Rectal smooth muscle tissue (tissue), 1 donor: ENCODE measurements at regions not wholly inside any gene's neighbourhood (a gene's known extent, or its start where the extent isn't known, plus 50 kb on each side); places are given as distances from the start of the nearest gene placed in this dataset.
"Not testable (repeated sequence)": the region's sequence is repeated elsewhere in the genome, so short reads cannot be mapped to it uniquely, and the experiment has no call there.

ENCODE experiments used
- H3K27ac ChIP-seq: one replicate; pipeline ENCODE4 v1.7.0; 2013; ENCODE audit warnings: low read depth, low read length, inconsistent platforms
- H3K27me3 ChIP-seq: one replicate; pipeline ENCODE4 v1.7.0; 2013; ENCODE audit warnings: low read length; ENCODE audit not compliant: control insufficient read depth, insufficient read depth
- H3K36me3 ChIP-seq: one replicate; pipeline ENCODE4 v1.7.0; 2013; ENCODE audit warnings: low read length; ENCODE audit not compliant: control insufficient read depth, insufficient read depth
- H3K4me1 ChIP-seq: one replicate; pipeline ENCODE4 v1.7.0; 2013; ENCODE audit warnings: low read length; ENCODE audit not compliant: control insufficient read depth, insufficient read depth
- H3K4me3 ChIP-seq: one replicate; pipeline ENCODE4 v1.7.0; 2013; ENCODE audit warnings: low read length
- H3K9ac ChIP-seq: one replicate; pipeline ENCODE4 v1.7.0; 2013; ENCODE audit warnings: low read length

- no peaks in the 10 kb centered on the region for H3K36me3 ChIP-seq
- no peak overlapping the region for H3K4me3 ChIP-seq
- H3K27ac ChIP-seq: no peak overlapping the region
- H3K9ac ChIP-seq: no peak overlapping the region
- H3K27me3 ChIP-seq: no peaks in the 10 kb centered on the region
- no peaks in the 10 kb centered on the region for H3K4me1 ChIP-seq
These were observed 867.6 kb downstream of the TRAM1L1 start for GRCh38 chr4:116217781-116218180.

GRCh38 chr4:116215622-116216021 lies 869.8 kb downstream of the TRAM1L1 start:
- Histone ChIP-seq H3K27me3 (no peaks in the 10 kb centered on the region), H3K36me3 (no peaks in the 10 kb centered on the region), H3K4me3 (no peak overlapping the region), H3K9ac (no peak overlapping the region), H3K27ac (no peak overlapping the region), H3K4me1 (no peaks in the 10 kb centered on the region)

DNA sequence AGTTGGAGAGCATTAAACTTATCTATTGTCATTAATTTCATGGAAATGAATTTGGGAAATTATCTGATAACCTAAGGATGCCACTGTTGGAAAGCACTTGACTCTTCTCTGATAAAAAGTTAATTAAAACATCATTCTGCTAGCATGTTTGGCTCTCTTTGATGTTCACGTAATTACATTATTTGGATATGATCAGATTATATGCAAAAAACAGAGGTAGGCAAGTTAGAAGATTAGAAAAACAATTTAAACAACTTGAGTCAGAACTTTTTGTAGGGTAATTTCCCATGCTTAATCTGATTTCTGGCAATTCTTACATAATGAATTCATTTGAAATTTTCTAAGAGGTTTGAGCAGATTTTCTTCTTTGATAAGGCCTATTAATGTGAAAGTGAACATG lies 882.9 kb downstream of the TRAM1L1 start:
- no peaks in the 10 kb centered on the region for H3K36me3 ChIP-seq
- no peaks in the 10 kb centered on the region for H3K4me1 ChIP-seq
- no peak overlapping the region for H3K9ac ChIP-seq
- no peak overlapping the region for H3K27ac ChIP-seq
- H3K4me3 ChIP-seq: no peak overlapping the region
- no peaks in the 10 kb centered on the region for H3K27me3 ChIP-seq

DNA sequence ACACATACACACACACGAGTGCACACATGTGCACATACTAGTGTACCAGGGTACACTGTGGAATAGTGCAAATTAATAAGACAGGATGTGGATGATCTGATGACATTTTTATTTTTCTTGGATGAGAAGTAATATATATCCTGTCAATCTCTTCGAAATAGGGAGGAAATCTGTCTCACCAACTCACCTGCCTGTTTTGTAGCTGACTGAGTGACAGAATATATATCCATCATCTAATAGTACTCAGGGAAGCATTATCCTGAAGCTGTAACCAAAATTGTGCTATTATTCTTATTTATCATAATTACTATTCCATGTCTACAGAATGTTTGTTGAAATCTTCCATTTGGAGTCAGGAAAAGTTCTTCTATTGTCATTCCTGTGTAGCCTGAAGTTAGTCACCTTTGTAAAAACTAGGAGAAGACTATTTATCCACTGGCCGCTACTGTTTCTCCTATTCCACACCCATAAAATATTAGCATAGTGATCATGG lies 888.0 kb downstream of the TRAM1L1 start:
- Histone ChIP-seq H3K36me3 (no peaks in the 10 kb centered on the region), H3K4me1 (no peaks in the 10 kb centered on the region), H3K9ac (no peak overlapping the region), H3K27me3 (no peaks in the 10 kb centered on the region), H3K27ac (no peak overlapping the region), H3K4me3 (no peak overlapping the region)

GRCh38 chr4:116183241-116183640 lies 902.1 kb downstream of the TRAM1L1 start:
- Histone ChIP-seq H3K27ac (no peak overlapping the region), H3K27me3 (no peaks in the 10 kb centered on the region), H3K36me3 (no peaks in the 10 kb centered on the region), H3K4me3 (no peak overlapping the region), H3K4me1 (no peaks in the 10 kb centered on the region), H3K9ac (no peak overlapping the region)

- H3K36me3 ChIP-seq: no peaks in the 10 kb centered on the region
- no peaks in the 10 kb centered on the region for H3K4me1 ChIP-seq
These were observed 905.2 kb downstream of the TRAM1L1 start for GRCh38 chr4:116180157-116180601.

DNA sequence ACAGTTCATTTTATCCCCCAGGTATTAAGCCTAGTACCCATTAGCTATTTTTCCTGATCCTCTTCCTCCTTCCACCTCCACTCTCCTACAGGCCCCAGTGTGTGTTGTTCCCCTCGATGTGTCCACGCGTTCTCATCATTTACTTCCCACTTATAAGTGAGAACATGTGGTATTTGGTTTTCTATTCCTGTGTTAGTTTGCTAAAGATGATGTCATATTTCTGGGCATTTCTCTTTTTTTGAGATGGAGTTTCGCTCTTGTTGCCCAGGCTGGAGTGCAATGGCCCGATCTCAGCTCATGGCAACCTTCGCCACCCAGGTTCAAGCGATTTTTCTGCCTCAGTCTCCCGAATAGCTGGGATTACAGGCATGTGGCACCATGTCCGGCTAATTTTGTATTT lies 934.0 kb downstream of the TRAM1L1 start:
- H3K36me3 ChIP-seq, H3K4me1 ChIP-seq, H3K9ac ChIP-seq, H3K4me3 ChIP-seq, H3K27ac ChIP-seq, H3K27me3 ChIP-seq: not testable (repeated sequence)

More at GRCh38 chr4:116180157-116180601, 905.2 kb downstream of the TRAM1L1 start:
- no peak overlapping the region for H3K9ac ChIP-seq
- no peak overlapping the region for H3K27ac ChIP-seq
- no peaks in the 10 kb centered on the region for H3K27me3 ChIP-seq
- no peak overlapping the region for H3K4me3 ChIP-seq

DNA sequence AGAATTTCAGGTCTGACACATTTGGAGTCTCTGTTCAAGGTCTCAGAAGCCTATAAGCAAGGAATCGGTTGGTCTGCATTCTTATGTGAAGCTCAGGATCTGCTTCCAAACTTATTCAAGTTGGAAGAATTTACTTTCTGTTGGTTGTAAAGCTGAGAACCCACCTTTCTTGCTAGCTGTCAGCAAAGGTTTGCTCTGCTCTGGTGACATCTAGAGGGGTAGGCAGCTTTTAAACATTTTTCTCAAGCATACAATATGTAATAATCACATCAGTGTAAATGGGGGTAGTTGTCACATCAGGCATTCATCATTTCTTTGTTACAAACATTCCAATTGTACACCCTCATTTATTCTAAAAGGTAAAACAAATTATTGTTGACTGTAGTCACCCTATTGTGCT lies 935.2 kb downstream of the TRAM1L1 start:
- Histone ChIP-seq H3K27ac (no peak overlapping the region), H3K4me1 (no peaks in the 10 kb centered on the region), H3K9ac (no peak overlapping the region), H3K27me3 (no peaks in the 10 kb centered on the region), H3K4me3 (no peak overlapping the region), H3K36me3 (no peaks in the 10 kb centered on the region)

DNA sequence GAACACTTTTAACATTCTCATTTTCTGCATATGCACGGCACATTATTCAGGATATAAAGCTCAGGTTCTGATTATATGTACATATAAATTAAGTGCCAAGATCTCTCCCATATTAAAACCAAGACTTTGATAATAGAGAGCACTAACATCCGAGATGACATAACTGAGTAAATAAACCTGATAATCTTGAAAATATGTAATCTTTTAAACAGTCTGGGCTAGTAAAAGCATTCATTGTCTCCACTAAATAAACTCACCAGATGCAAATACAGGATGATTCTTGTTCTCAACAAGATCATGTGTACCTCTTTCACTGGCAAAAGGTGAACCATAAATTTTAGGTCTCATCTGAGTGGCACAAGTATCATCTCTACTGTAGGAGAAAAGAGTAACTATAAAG lies 942.2 kb downstream of the TRAM1L1 start:
- H3K27ac ChIP-seq: no peak overlapping the region
- H3K27me3 ChIP-seq: no peaks in the 10 kb centered on the region
- no peak overlapping the region for H3K9ac ChIP-seq
- no peaks in the 10 kb centered on the region for H3K36me3 ChIP-seq
- H3K4me1 ChIP-seq: no peaks in the 10 kb centered on the region
- H3K4me3 ChIP-seq: no peak overlapping the region

GRCh38 chr4:116132946-116133345 lies 952.4 kb downstream of the TRAM1L1 start:
- H3K4me1 ChIP-seq: no peaks in the 10 kb centered on the region
- H3K9ac ChIP-seq: no peak overlapping the region
- H3K27me3 ChIP-seq: no peaks in the 10 kb centered on the region
- no peaks in the 10 kb centered on the region for H3K36me3 ChIP-seq
- H3K27ac ChIP-seq: no peak overlapping the region
- no peak overlapping the region for H3K4me3 ChIP-seq

- Histone ChIP-seq H3K4me1 (no peaks in the 10 kb centered on the region), H3K4me3 (no peak overlapping the region), H3K27ac (no peak overlapping the region), H3K9ac (no peak overlapping the region), H3K27me3 (no peaks in the 10 kb centered on the region), H3K36me3 (no peaks in the 10 kb centered on the region)
These were observed 958.6 kb downstream of the TRAM1L1 start for GRCh38 chr4:116126794-116127193.

- Histone ChIP-seq H3K36me3 (no peaks in the 10 kb centered on the region), H3K27ac (no peak overlapping the region), H3K9ac (no peak overlapping the region), H3K27me3 (no peaks in the 10 kb centered on the region), H3K4me3 (no peak overlapping the region), H3K4me1 (no peaks in the 10 kb centered on the region)
These were observed 963.3 kb downstream of the TRAM1L1 start for GRCh38 chr4:116122124-116122523.

DNA sequence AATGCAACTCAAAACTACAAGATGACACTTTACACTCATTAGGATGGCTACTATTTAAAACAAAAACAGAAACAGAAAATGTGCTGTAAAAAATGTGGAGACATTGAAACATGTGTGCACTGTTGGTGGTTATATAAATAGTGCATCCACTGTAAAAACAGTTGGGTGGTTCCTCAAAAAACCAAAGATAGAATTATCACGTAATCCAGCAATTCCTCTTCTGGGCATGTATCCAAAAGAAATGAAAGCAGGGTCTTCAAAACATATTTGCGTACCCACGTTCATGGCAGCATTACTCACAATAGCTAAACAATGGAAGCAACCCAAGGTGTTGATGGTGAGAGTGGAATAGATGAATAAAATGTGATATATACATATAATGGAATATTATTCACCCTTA lies 967.2 kb downstream of the TRAM1L1 start:
- H3K27ac ChIP-seq: no peak overlapping the region
- H3K36me3 ChIP-seq: no peaks in the 10 kb centered on the region
- no peaks in the 10 kb centered on the region for H3K27me3 ChIP-seq
- H3K9ac ChIP-seq: no peak overlapping the region
- H3K4me3 ChIP-seq: no peak overlapping the region
- no peaks in the 10 kb centered on the region for H3K4me1 ChIP-seq
